ENCODE measurements at regions not wholly inside any gene's neighbourhood (a gene's known extent, or its start where the extent isn't known, plus 50 kb on each side); places are given as distances from the start of the nearest gene placed in this dataset.
"Not testable (repeated sequence)": the region's sequence is repeated elsewhere in the genome, so short reads cannot be mapped to it uniquely, and the experiment has no call there.

DNA sequence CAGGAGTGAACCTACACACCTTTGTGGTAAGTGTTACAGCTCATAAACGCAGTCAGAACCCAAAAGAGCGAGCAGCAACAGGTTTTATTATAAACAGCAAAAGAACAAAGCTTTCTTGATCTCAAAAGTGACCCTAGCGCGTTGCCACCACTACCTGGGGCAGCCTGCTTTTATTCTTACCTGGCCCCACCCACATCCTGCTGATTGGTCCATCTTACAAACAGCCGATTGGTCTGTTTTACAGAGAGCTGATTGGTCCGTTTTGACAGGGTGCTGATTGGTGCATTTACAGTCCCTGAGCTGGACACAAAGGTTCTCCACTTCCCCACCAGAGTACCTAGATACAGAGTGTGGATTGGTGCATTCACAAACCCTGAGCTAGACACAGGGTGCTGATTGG, 143.1 kb downstream of the ARRDC4 start:
- in situ Hi-C loops (cut with HindIII; ENCODE audit: low pct_ligation_motif_present, low sequenced_read_pairs), result no loop called here

DNA sequence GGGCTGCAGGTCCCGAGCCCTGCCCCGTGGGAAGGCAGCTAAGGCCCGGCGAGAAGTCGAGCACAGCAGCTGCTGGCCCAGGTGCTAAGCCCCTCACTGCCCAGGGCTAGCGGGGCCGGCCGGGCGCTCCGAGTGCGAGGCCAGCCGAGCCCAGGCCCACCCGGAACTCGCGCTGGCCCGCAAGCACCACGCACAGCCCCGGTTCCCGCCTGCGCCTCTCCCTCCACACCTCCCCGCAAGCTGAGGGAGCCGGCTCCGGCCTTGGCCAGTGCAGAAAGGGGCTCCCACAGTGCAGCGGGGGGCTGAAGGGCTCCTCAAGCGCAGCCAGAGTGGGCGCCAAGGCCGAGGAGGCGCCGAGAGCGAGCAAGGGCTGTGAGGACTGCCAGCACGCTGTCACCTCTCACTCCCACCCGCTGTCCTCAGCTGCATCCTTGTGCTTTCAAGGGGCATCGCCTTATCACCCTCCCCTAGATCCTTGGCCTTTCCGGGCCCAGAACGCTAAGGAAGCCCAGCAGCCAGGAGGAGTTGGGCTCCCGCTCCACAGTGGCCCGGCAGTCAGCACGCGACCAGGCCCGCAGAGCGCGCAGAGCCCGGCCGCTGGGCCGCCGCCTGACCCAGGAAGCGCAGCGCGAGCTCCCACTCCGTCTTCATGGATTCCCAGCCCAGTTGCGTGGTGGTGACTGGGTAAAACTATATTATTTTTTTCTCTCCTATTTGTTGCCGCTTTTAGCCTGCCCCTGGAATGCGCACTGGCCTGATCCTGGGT, 144.1 kb downstream of the ARRDC4 start:
- H3K36me3 ChIP-seq (replicated peaks); in situ Hi-C loops (cut with HindIII; ENCODE audit: low pct_ligation_motif_present, low sequenced_read_pairs); H3K4me3 ChIP-seq (ENCODE audit: low read depth, low read length); H3K27ac ChIP-seq; DNase-seq; H3K27me3 ChIP-seq (replicated peaks): not testable (repeated sequence)

More for the DNA sequence above, 143.1 kb downstream of the ARRDC4 start:
- Histone ChIP-seq H3K36me3 (replicated peaks) (no peaks in the 10 kb centered on the region), H3K4me3 (ENCODE audit: low read depth, low read length) (no peak overlapping the region), H3K27me3 (replicated peaks) (no peaks in the 10 kb centered on the region), H3K27ac (no peak overlapping the region)
- TF ChIP-seq, protein P1, sequence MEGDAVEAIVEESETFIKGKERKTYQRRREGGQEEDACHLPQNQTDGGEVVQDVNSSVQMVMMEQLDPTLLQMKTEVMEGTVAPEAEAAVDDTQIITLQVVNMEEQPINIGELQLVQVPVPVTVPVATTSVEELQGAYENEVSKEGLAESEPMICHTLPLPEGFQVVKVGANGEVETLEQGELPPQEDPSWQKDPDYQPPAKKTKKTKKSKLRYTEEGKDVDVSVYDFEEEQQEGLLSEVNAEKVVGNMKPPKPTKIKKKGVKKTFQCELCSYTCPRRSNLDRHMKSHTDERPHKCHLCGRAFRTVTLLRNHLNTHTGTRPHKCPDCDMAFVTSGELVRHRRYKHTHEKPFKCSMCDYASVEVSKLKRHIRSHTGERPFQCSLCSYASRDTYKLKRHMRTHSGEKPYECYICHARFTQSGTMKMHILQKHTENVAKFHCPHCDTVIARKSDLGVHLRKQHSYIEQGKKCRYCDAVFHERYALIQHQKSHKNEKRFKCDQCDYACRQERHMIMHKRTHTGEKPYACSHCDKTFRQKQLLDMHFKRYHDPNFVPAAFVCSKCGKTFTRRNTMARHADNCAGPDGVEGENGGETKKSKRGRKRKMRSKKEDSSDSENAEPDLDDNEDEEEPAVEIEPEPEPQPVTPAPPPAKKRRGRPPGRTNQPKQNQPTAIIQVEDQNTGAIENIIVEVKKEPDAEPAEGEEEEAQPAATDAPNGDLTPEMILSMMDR (IDR thresholded peaks at IDR 0.05; ENCODE audit: low read depth, low read length, missing control alignments), result no peak
- DNase-seq, result no peak

DNA sequence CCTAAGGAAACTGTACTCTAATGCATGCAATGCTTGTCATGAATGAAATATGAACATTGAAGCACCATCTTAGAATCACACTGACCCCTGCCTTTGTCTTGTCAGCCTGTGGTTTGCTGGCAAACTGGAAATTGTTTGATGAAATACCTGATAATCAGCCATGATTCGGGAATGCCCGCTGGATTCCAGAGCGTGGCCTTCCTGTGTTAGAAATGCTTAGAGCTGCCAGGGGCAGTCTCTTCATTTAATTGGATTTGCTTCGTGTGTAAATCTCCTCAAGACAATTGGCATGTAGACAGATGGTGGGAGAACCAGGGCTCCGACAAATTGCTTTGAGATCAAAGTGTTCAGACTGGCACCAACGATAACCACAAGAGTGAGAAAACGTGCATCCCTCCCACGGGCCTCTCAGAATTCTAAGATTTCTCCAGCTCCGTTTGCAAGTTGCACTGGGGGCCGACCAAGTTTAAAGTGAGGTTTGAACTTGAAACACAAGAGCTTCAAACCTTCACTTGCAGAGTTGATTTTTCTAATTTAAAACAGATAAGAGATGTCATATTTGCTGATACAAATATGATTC, 146.2 kb downstream of the ARRDC4 start:
- H3K4me3 ChIP-seq (ENCODE audit: low read depth, low read length); in situ Hi-C loops (cut with HindIII; ENCODE audit: low pct_ligation_motif_present, low sequenced_read_pairs); H3K36me3 ChIP-seq (replicated peaks); DNase-seq; H3K27ac ChIP-seq; H3K27me3 ChIP-seq (replicated peaks): not testable (repeated sequence)

DNA sequence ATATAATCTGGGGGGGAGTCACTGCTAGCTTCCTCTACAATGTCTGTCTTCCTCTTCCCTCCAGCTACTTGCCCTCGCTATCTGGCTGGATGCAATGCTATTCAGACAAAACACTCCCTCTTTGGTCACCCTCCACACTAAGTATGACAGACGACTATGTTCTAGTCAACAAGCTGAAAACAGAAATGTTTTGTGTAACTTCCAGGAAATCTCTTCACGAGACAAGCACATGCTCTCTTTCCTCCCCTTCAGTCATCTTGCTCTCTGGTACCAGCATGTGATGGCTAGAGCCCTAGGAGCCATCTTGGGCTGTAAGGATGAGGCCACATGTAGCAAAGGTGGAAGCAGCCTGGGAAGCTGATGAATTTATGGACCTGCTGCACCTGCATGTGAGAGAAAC, 151.3 kb downstream of the ARRDC4 start:
- H3K27ac ChIP-seq, result no peak overlapping the region
- no peak for DNase-seq
- in situ Hi-C loops (cut with HindIII; ENCODE audit: low pct_ligation_motif_present, low sequenced_read_pairs), result no loop called here
- no peaks in the 10 kb centered on the region for H3K27me3 ChIP-seq (replicated peaks)
- no peaks in the 10 kb centered on the region for H3K36me3 ChIP-seq (replicated peaks)
- no peak overlapping the region for H3K4me3 ChIP-seq (ENCODE audit: low read depth, low read length)
- TF ChIP-seq, protein P1 (IDR thresholded peaks at IDR 0.05; ENCODE audit: low read depth, low read length, missing control alignments), result no peak

DNA sequence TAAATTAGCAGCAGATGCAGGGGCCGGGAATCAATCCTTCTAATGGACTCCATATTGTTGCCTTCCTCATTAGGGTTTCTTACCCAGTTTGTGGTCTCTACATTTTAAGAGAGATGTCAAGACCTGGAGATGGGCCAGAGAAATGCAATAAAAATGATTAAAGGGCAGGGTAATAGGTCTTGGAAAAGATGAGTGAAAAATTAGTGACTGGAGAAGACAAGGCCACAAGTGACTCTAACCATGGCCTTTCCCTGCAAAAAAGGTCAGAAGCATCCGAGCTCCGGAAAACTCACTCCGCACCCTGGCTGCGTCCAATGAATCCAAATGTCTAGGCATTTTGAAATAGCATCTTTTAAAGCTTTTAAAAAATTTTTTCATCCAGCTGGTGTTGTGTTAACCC, 152.8 kb downstream of the ARRDC4 start:
- in situ Hi-C loops (cut with HindIII; ENCODE audit: low pct_ligation_motif_present, low sequenced_read_pairs), result no loop called here
- TF ChIP-seq, protein P1 (IDR thresholded peaks at IDR 0.05; ENCODE audit: low read depth, low read length, missing control alignments), result no peak
- Histone ChIP-seq H3K27me3 (replicated peaks) (no peaks in the 10 kb centered on the region), H3K27ac (no peak overlapping the region), H3K36me3 (replicated peaks) (no peaks in the 10 kb centered on the region), H3K4me3 (ENCODE audit: low read depth, low read length) (no peak overlapping the region)
- no peak for DNase-seq

DNA sequence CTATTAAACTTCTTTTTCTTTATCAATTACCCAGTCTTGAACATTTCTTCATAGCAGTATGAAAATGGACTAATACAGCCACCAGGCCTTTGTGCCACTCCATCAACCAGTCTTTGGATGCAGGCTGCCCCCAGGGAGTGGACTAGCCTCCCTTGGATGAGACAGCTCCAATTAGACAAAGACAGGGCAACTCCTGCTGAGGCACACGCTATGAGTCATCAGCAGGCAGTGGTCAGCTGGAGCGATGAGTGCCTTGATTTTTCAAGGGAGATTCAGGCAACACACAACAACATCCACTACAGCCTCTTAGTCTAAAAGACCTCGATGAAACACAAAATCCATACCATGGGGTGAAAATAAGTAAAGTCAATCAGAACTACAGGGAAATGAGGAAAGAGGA, 160.1 kb downstream of the ARRDC4 start:
- Histone ChIP-seq H3K36me3 (replicated peaks) (no peaks in the 10 kb centered on the region), H3K27ac (no peak overlapping the region), H3K4me3 (ENCODE audit: low read depth, low read length) (no peak overlapping the region), H3K27me3 (replicated peaks) (no peaks in the 10 kb centered on the region)
- DNase-seq, result no peak
- TF ChIP-seq, protein P1 (IDR thresholded peaks at IDR 0.05; ENCODE audit: low read depth, low read length, missing control alignments), result no peak
- in situ Hi-C loops (cut with HindIII; ENCODE audit: low pct_ligation_motif_present, low sequenced_read_pairs), result no loop called here

DNA sequence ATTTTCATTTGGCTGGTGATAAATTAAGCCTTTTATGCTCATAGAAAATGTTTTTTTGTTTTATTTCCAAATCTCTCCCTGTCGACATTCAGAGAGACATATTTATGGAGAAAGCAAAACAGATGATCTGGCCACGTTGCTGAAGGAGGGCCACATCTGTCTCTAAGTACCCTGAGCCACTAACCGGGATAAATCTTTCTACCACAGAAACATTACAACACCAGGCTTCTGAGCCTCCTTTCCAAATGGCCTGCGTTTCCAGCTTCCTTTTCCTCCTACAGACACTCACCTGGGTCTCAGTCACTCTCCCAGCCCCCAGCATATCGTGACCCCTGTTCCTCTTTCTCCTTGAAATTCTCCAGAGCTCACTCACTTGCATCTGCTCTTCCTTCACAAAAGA, 161.0 kb downstream of the ARRDC4 start:
- DNase-seq, result no peak
- H3K4me3 ChIP-seq (ENCODE audit: low read depth, low read length), result no peak overlapping the region
- no peaks in the 10 kb centered on the region for H3K27me3 ChIP-seq (replicated peaks)
- H3K27ac ChIP-seq, result no peak overlapping the region
- in situ Hi-C loops (cut with HindIII; ENCODE audit: low pct_ligation_motif_present, low sequenced_read_pairs), result no loop called here
- H3K36me3 ChIP-seq (replicated peaks), result no peaks in the 10 kb centered on the region
- TF ChIP-seq, protein P1 (IDR thresholded peaks at IDR 0.05; ENCODE audit: low read depth, low read length, missing control alignments), result no peak
